Osteocyte (in vitro differentiated cells): ENCODE measurements at regions not wholly inside any gene's neighbourhood (a gene's known extent, or its start where the extent isn't known, plus 50 kb on each side); places are given as distances from the start of the nearest gene placed in this dataset.

Experiments
- DNase-seq: peaks from one replicate; pipeline ENCODE4 v3.0.0; 2021; ENCODE audit warnings: mixed read lengths; ENCODE audit not compliant: unreplicated experiment; ENCODE audit errors: extremely low spot score
- H3K27ac Mint-ChIP-seq: one replicate; pipeline ENCODE4 v1.8.0; 2021; ENCODE audit warnings: mild to moderate bottlenecking, mixed read lengths; ENCODE audit not compliant: unreplicated experiment
- H3K27me3 Mint-ChIP-seq: one replicate; pipeline ENCODE4 v1.8.0; 2021; ENCODE audit warnings: mixed read lengths; ENCODE audit not compliant: unreplicated experiment
- H3K36me3 Mint-ChIP-seq: one replicate; pipeline ENCODE4 v1.8.0; 2021; ENCODE audit warnings: mixed read lengths; ENCODE audit not compliant: unreplicated experiment
- H3K4me1 Mint-ChIP-seq: one replicate; pipeline ENCODE4 v1.8.0; 2021; ENCODE audit warnings: mixed read lengths; ENCODE audit not compliant: unreplicated experiment
- H3K4me3 Mint-ChIP-seq: one replicate; pipeline ENCODE4 v1.8.0; 2021; ENCODE audit warnings: mild to moderate bottlenecking, moderate library complexity, mixed read lengths; ENCODE audit not compliant: unreplicated experiment
- H3K9me3 Mint-ChIP-seq: one replicate; pipeline ENCODE4 v1.8.0; 2021; ENCODE audit warnings: mixed read lengths; ENCODE audit not compliant: unreplicated experiment
- CTCF ChIP-seq: fragments of 200-600 bp; sonication (generic); IDR thresholded peaks from 2 replicates; pipeline ENCODE4 v1.5.0; 2021; ENCODE audit warnings: antibody characterized with exemption, mild to moderate bottlenecking, moderate library complexity

- Mint-ChIP-seq H3K27ac (no peak overlapping the region), H3K9me3 (peaks cover 8% of the 10 kb centered on the region), H3K4me3 (no peak overlapping the region), H3K27me3 (no peaks in the 10 kb centered on the region), H3K36me3 (no peaks in the 10 kb centered on the region), H3K4me1 (no peaks in the 10 kb centered on the region)
- TF ChIP-seq CTCF = no peak
- DNase-seq = no peak
Measured at GRCh38 chr21:20519076-20519475, 479.1 kb upstream of the NCAM2 start.

GRCh38 chr21:20522611-20523010 lies 475.6 kb upstream of the NCAM2 start:
- H3K4me3 Mint-ChIP-seq = no peak overlapping the region
- no peak for DNase-seq
- TF ChIP-seq CTCF = no peak
- no peaks in the 10 kb centered on the region for H3K36me3 Mint-ChIP-seq
- H3K4me1 Mint-ChIP-seq = no peaks in the 10 kb centered on the region
- no peak overlapping the region for H3K27ac Mint-ChIP-seq
- peaks cover 4% of the 10 kb centered on the region for H3K9me3 Mint-ChIP-seq
- no peaks in the 10 kb centered on the region for H3K27me3 Mint-ChIP-seq

DNA sequence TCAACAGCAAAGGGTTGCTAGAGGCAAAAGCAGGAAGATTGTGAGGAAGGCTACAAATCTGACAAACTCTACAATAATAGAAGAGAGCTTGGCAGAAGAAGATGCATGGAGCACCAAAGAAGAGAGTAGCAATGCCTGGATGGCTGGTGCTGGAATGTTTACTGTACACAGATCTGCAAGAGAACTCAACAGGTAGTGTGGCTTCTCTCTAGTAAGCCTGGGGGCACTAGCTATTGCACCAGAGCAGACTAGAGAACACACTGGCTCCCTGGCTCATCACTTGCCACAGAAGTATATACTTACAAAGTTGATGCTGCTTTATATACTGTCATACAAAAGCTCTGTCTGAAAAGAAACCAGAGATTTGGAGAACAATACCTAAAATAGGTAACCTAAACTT lies 475.0 kb upstream of the NCAM2 start:
- Mint-ChIP-seq H3K27me3 (no peaks in the 10 kb centered on the region), H3K9me3 (peaks cover 4% of the 10 kb centered on the region), H3K4me3 (no peak overlapping the region), H3K27ac (no peak overlapping the region), H3K4me1 (no peaks in the 10 kb centered on the region), H3K36me3 (no peaks in the 10 kb centered on the region)
- DNase-seq = no peak
- no peak for TF ChIP-seq CTCF

DNA sequence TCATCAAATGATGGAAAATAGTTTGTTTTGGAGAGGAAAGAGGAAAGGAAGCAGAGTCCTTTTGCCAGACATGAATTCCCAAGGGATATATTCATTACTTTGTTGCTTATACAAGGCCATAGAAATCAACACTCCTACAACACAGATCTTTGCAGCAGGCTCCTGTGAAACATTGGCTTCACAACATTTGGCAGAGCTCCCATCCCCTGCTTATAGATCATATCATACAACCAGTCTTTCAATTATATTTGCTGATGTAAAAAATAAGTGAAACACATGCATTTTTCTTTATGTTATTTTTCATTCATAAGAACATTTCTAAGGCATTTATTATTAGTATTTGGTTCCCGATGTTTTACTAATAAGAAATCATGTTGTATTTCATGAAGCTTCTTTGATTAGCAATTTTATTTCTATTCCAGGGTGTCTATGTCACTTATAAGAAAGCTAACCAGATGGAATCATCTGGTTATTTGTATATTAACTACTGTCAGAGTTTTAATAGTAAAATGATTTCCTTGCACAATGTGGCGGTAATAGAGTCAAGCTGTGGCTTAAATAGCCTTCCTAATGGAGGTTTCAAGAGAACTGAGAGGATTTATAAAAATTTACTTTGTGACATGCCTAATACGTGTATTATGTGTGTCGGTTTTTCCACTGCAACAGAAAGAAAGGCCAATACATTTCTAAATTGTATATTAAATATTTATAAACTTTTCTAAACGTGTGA lies 470.3 kb upstream of the NCAM2 start:
- DNase-seq = no peak
- Mint-ChIP-seq H3K27ac (no peak overlapping the region), H3K9me3 (peaks cover 16% of the 10 kb centered on the region), H3K4me1 (no peaks in the 10 kb centered on the region), H3K27me3 (no peaks in the 10 kb centered on the region), H3K4me3 (no peak overlapping the region), H3K36me3 (no peaks in the 10 kb centered on the region)
- no peak for TF ChIP-seq CTCF

DNA sequence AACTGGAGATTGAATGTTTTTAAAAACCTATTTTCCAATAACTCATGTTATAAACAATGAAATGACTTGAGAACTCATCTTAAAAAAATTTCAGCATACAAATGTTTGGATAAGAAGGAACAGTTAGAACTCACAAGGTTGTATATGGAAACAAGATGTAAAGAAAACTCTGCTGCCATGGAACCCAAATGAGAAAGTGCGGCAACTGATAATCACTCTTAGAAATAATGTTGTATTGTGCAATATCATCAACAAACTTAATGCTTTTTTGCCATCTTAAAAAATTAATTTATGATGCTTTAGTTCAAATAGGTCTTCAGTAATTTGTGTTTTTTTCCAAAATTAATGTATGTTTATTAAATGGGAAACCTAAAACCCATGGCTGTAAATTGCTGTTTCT lies 461.1 kb upstream of the NCAM2 start:
- Mint-ChIP-seq H3K36me3 (no peaks in the 10 kb centered on the region), H3K27ac (no peak overlapping the region), H3K4me3 (no peak overlapping the region), H3K27me3 (no peaks in the 10 kb centered on the region), H3K4me1 (no peaks in the 10 kb centered on the region), H3K9me3 (peaks cover 5% of the 10 kb centered on the region)
- TF ChIP-seq CTCF = no peak
- DNase-seq = no peak
